Skin epidermis (tissue), 12 donors: ENCODE measurements at regions not wholly inside any gene's neighbourhood (a gene's known extent, or its start where the extent isn't known, plus 50 kb on each side); places are given as distances from the start of the nearest gene placed in this dataset.
"Not testable (repeated sequence)": the region's sequence is repeated elsewhere in the genome, so short reads cannot be mapped to it uniquely, and the experiment has no call there.

Experiments
- H3K27ac ChIP-seq, 21 experiments: fragments of 200-600 bp; sonication (generic) in 11 of 21; one replicate each; pipeline ENCODE4 v1.5.0; 2020; ENCODE audit warnings: mild to moderate bottlenecking in 3 of 21, inconsistent platforms in 2 of 21, moderate library complexity in 2 of 21
- H3K4me3 ChIP-seq, 7 experiments: fragments of 200-600 bp; sonication (generic) in 2 of 7; one replicate each; pipeline ENCODE4 v1.5.0; 2020; ENCODE audit warnings: inconsistent platforms in 2 of 7, mild to moderate bottlenecking in 2 of 7, moderate library complexity in 1 of 7

DNA sequence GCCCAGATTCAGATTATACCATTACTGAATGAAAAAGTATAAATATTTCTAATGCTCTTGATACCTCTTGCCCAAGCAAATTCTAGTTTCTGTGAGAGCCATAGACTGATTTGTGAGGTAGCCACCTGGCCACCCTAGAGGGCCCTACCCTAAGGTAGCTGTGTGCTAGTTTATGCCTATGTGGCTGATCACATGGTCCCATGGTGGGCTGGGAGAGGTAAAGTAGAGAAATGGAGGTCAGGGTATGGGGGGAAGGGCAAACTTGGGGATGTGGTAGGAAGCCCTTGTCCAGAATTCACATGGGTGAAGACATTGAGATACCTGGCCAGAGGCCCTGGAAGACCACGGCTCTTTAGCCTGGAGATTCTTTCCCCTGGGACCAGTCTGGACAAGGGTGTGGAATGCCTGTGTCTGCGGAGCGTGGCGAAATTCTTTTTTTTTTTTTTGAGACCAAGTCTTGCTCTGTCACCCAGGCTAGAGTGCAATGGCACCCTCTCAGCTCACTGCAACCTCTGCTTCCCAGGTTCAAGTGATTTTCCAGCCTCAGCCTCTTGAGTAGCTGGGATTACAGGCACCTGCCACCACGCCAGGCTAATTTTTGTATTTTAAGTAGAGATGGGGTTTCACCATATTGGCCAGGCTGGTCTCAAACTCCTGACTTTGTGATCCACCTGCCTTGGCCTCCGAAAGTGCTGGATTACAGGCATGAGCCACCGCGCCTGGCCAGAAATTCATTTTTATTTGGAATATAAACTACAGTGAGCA, 639.4 kb downstream of the ACTR3B start:
- Histone ChIP-seq H3K27ac (no peak overlapping the region), H3K4me3 (no peak overlapping the region)

DNA sequence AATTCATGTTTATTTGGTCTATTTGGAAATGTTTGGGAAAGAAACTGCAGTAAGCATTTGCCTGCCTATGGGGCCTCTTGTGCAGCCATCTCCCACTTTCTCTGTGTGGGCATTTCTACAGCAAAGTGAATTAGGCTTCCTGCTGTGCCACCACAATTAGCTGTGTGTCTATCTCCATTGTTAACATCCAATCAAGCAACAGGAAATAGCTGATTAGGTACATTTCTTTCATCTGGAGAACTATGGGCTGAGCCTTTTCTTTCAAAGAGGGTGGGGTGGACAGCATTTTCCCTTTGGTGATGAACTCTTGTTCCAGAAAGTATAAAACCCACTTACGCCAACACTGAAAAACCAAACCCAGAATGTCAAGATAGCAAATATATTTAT, 640.0 kb downstream of the ACTR3B start:
- Histone ChIP-seq H3K27ac (no peak overlapping the region), H3K4me3 (no peak overlapping the region)

DNA sequence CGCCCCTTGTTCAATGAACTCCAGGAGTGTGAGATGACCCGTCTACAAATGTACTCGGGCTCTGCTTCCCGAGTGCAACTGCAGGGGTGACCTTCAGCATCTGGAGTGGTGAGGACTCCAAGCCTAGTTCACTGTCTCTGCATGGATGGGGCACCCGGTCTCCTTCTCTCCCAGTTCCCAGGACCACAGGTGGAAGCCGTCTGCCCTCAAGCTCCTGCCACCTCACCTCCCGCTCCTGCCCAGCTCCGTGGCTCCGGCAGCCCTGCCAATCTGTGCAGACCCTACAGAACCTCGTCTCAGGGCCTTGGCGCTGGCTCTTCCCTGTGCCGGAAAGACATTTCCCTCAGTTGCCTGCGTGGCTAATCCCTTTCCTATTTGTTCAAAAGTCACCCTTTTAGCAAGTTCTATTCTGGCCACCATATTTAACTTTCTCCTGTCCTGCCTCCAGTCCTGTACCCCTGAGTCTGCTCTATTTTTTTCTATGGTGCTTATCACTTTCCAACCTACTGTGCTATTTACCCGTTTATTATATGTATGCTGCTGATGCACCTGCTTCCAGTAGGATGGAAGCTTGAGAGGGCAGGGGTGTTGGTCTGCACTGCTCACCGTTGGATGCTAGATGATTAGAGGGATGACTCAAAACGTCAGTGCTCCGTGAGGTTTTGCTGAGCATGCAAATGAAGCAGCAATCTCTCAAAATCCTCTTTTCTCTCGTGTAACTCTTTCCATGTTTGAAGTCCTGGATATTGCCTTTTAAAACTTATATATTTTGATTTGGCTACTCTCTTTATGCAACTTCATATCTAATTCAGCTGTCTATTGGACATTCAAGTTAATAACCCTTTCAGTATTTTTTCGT, 641.4 kb downstream of the ACTR3B start:
- no peak overlapping the region for H3K27ac ChIP-seq
- H3K4me3 ChIP-seq: no peak overlapping the region

DNA sequence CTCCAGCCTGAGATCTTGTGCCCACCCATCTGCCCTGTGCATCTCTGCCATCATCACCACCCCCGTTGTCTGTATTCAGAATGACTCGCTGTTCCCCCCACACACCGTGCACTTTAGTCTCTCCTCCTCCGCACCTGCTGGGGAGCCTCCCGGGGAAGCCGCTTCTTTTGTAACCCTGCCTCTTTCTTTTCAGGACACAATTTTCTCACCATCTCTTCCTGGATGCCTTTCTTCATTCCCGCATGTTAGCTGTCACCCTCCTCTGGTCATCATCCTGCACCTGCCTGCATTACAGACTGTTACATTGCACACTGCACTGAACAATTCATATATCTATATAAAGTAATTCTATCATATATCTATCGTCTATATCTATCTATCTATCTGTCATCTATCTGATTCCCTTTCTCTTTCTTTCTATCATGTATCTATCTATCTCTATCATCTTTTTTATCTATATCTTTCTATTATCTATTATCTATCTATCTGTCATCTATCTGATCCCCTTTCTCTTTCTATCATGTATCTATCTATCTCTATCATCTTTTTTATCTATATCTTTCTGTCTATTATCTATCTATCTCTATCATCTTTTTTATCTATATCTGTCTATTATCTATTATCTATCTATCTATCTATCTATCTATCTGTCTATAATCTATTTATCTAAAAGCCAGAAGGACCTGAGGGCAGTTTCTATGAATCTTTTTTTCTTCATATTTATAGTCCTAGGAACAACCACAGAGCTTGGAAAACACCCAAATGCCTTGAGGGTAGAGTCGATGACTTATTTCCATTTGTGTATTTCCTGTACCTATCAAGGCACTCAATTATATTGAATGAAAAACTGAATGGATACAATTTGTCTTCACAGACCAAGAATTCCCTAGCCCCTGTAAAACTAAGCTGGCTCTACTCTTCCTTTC, 642.5 kb downstream of the ACTR3B start:
- H3K4me3 ChIP-seq: no peak overlapping the region
- no peak overlapping the region for H3K27ac ChIP-seq

DNA sequence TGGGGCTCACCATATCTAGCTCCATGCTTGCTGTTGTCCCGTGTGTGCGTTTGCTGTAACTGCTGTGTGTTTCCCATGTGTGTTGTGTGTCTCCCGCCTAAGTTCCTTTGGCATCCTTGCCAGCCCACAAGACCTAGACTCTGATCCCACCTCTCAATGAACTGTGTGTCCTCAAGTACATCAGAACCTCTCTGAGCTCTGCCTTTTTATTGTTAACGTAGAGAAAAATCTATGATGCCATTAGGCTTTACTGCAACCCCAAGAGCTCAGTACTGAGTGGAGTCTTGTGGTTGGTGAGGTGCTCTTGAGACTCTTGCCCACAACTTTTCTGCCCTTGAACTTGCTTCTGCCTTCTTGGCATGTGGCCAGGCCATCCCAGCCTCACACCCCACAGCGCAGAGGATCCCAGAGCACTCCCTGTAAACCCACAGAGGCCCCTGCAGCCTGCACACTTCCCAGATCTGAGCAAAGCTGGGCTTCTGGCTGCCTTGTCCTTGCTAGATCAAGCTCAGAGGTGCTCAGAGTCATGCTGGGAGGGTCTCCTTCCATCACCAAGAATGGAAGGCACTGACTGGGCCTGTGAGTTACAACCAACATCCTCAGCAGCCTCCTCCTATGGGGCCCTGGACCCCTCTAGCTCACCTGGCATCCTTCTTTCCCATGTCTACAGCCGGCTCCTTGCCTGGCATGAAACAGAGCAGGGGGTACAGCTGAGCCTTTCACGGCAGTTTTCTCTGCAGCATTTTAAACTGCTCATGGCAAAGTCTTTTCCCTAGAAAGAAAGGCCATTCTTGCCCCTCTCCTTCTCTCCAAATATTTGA, 643.4 kb downstream of the ACTR3B start:
- Histone ChIP-seq H3K27ac (no peak overlapping the region), H3K4me3 (no peak overlapping the region)

DNA sequence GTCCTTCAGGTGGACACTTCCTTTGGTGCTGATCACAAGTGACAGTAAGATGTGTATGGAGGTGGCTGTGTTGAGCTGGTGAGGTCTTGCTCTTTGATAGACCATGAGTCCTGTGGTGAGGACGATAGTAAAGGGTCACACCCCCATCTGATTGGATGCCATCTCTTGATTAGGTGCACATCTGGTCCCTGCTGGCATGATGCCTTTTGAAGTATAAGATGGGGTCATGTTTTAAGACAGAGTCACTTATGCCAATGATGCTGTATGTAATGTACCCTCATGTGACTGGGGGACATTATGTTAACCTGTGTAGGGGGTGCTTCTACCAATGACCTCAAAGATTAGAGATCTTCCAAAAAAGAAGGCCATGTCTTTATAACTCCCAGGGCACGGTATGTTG, 644.6 kb downstream of the ACTR3B start:
- H3K4me3 ChIP-seq: no peak overlapping the region
- H3K27ac ChIP-seq: no peak overlapping the region

DNA sequence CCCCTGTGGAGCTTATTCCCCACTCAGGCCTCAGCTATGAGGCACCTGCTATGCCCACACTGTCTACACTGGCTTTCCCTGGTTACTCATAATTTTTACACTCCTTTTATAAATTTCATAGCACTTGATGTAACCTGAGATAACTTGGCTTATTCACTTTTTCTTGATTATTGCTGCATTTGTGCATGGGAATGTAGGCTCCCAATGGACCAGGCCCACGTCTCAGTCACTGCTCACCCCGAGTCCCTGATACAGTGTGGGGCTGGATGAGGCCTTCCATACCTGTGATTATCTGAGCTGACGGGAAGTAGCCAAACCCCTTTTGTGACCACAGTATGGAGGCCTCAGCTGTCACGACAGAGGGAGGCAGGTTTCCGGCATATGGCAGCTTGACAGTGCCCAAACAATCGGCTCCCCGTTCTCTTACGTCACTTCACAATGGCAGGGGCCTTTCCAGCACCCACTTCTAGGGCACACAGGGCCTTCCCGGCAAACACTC, 645.3 kb downstream of the ACTR3B start:
- H3K27ac ChIP-seq: no peak overlapping the region

DNA sequence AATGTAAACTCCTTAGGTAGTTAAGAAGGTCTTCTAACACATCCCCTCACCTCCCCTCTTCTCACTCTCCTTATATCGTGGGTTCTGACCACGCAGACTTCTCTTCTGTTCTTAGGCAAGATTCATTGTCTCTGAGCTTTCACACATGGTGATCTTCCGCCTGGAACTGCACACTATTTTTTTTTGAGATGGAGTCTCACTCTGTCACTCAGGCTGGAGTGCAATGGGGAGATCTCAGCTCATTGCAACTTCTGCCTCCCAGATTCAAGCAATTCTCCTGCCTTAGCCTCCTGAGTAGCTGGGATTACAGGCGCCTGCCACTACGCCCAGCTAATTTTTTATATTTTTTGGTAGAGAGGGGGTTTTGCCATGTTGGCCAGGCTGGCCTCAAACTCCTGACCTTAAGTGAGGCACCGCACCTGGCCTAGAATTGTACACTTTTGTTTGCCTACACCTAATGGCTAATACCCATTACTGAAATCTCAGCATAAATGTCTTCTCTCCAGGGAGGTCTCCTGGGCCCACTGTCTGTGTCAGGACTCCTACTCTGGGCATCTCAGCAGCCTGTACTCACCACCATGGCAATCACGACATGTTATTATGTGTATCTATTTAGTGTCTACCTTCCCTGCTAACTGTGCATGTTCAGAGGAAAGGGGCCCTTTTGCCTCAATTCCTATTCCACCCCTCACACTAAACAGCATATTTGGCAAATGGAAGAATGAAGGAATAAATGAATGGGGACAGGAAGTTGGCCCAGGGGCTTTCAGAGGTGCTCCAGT, 646.3 kb upstream of the DPP6 start:
- H3K4me3 ChIP-seq: no peak overlapping the region
- H3K27ac ChIP-seq: no peak overlapping the region

More for the DNA sequence above, 645.3 kb downstream of the ACTR3B start:
- no peak overlapping the region for H3K4me3 ChIP-seq

DNA sequence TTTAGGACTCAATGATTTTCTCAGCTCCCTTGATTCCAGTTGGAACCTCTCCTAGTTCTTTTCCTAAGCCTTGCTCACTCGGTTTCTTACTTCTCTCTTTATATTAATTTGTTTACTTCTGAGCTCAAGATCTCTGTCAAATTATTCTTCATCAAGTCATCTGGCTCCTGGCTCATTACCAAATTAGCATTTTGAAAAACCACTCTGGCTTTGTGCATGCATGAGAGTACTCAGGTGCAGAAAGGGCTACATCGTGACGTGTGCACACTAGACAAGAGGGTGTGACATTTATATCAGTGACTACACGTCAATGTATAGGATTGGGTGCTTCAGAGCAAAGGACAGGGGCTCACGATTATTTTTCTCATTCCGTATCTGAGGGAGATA, 645.7 kb upstream of the DPP6 start:
- H3K27ac ChIP-seq: no peak overlapping the region

DNA sequence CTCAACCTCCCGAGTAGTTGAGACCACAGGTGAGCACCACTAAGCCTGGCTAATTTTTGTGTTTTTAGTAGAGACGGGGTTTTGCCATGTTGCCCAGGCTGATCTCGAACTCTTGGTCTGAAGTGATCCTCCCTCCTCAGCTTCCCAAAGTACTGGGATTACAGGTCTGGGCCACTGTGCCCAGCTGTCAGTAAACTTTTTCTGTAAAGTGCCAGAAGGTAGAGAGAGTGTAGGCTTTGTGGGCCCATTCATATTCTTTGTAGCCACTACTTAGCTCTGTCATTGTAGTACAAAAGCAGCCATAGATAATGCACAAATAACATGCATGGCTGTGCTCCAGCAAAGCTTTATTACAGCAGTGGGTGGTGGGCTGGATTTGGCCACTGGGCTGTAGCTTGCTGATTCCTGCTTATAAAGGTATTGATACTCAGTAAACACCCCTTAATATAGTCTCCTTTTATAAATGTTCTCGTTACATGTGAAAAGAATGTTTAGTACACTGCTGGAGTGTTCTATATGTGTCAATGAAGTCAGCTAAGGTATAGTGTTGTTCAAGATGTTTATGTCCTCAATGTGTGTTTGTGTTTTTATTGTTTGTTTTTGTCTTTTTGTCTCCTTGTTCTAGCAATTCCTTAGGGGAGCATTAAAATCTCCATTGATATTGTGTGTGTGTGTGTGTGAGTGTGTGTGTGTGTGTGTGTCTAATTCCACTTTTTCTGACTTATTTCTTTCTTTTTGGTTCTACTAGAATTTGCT, 644.7 kb upstream of the DPP6 start:
- no peak overlapping the region for H3K4me3 ChIP-seq
- H3K27ac ChIP-seq: no peak overlapping the region

More for the DNA sequence above, 645.7 kb upstream of the DPP6 start:
- no peak overlapping the region for H3K4me3 ChIP-seq

DNA sequence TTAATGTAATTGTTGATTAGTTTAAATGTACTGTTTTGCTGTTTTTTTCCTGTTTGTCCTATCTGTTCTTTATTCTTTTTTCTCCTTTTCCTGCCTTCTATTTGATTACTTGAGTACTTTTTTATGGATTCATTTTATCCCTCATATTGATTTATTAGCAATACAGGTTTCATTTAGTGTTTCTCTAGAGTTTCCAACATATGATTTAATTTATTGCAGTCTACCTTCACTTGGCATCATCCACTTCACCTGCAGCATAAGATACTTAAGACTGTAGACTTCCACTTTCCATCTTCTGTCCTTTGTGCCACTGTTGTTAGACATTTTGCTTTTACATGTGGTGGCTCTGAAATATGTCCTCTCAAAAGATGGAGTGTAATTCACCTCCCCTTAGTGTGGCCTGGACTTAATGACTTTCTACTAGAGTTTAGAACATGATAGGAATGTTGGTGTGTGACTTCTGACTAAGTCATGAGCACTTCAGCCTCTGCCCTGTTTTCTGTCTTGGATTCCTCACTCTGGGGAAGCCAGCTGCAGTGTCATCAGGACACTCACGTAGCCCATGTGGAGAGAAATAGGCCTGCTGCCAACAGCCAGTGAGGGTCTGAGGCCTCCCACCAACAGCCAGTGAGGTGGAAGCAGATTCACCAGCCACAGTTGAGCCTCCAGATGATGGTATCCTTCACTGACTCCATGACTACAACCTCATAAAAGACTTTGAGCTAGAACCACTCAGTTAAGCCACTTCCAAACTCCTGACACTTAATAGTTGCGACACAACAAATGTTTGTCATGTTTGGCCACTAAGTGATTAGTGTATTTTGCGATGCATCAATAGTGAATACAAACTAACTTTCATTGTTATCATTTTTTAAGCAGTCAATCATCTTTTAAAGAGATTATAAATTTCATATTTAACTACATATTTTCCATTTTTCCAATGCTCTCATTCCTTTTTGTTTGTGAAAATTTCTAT, 643.5 kb upstream of the DPP6 start:
- no peak overlapping the region for H3K27ac ChIP-seq
- H3K4me3 ChIP-seq: no peak overlapping the region

DNA sequence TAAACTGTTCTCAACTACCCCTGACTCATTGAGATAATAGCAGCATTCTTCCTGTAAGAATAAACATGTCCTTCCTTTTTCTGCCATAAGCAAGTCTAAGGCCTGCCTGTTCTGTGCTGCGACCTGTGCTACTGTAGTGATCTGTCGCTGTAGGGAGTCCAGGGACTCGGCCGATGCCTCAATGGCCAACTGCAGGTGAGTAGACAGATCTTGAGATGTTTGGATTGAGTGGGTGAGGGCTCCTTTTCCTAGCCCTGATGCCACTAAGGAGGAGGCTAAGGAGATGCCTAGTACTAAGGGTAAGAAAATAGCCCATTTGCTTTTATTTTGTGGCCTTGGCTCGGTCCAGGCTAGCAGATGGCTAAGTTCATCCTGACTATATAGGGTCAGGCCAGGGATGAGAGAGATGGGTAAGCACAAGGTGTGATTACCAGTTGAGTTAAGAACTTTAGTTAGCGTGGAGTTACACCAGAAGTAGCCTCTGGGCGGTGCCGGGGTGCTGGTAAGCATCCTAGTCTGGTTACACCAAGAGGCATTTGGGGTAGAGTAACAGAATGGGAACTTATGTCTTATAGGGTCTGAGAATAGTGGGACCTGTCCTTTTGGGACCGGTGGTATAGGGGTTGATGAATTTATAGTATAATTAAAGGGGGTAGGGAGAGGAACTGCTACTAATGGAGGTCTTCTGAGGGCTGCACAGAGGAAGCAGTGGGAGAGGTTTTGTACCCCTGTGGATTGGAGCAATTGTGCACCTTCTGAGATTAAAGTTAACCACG, 642.4 kb upstream of the DPP6 start:
- H3K27ac ChIP-seq, H3K4me3 ChIP-seq: not testable (repeated sequence)

DNA sequence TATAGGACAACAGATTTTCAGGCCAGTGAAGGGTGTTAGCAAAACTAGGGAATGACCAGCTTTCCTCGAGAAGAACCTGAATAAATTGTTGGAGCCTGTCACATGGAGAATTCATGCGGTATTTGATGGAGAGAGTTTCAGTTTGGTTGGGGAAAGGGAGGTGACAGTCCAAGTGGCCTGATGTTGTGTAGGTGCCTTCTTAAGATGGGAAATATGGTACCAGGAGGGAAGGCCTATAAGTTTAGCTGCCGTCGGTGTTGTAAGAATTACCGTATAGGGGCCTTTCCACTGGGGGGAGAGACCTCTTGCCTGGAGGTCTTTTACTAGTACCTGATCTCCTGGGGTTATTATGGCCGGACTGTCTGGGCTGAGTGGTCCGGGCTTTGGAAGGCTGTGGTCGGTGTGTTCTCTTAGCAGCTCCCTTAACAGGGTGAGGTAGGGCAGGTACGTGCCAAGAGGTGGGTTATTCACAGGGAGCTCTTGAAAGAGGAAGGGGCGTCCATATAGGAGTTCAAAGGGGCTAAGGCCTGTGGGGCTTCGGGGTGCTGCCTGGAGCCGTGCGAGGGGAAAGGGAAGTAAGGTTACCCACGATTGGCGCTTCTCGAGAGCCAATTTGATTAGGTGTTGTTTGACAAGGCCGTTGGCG, 641.1 kb upstream of the DPP6 start:
- not testable (repeated sequence) for H3K27ac ChIP-seq, H3K4me3 ChIP-seq

DNA sequence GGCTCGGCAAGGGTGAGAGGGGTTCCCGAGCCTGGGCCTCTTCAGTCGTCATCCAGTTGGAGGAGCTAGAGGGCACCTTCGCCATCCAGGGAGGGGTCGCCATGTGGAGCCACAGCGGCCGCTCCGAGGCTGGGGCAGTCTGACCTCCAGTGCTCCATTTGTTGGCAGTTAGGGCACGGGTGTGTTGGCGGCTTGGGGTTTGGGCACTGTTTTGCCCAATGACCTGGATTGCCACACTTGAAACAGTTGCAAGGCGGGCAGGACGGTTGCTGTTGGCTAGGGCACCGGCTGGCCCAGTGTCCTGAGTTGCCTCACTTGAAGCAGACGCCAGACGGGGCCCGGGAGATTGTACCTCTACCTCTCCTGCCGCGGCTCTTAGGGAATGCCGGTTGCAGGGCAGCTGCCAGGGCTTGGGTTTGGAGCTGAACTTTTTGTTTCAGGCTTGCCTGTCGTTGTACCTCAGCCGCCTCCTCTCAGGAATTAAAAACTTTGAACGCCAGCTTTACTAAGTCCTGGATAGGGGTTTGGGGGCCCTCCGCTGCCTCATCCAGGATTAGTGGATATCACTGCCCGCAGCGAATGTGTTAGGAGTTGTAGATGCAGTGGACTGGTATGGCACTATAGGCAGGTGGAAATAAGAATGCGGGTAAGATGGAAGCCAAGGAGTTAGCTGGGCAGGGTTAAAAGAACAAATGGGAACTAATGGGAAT, 639.9 kb upstream of the DPP6 start:
- not testable (repeated sequence) for H3K4me3 ChIP-seq, H3K27ac ChIP-seq

DNA sequence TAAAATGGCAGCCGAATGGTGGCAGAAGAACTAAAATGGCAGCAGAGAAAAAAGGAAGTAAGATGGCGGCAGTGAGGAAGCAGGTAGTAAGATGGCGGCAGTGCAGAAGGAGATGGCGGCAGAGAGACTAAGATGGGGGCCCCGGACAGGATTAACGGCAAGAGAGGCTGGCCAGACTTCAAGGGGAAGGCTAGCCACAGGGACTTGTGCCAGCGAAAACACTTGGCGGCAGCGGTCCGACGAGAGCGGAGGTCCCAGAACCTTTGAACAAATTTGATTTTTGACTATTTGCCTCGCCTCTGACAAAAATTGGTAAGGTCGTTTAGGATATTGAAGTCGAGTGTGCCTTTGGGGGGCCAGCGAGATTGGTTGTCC, 639.4 kb upstream of the DPP6 start:
- H3K27ac ChIP-seq, H3K4me3 ChIP-seq: not testable (repeated sequence)
